ENCODE measurements at regions not wholly inside any gene's neighbourhood (a gene's known extent, or its start where the extent isn't known, plus 50 kb on each side); places are given as distances from the start of the nearest gene placed in this dataset.
"Not testable (repeated sequence)": the region's sequence is repeated elsewhere in the genome, so short reads cannot be mapped to it uniquely, and the experiment has no call there.

DNA sequence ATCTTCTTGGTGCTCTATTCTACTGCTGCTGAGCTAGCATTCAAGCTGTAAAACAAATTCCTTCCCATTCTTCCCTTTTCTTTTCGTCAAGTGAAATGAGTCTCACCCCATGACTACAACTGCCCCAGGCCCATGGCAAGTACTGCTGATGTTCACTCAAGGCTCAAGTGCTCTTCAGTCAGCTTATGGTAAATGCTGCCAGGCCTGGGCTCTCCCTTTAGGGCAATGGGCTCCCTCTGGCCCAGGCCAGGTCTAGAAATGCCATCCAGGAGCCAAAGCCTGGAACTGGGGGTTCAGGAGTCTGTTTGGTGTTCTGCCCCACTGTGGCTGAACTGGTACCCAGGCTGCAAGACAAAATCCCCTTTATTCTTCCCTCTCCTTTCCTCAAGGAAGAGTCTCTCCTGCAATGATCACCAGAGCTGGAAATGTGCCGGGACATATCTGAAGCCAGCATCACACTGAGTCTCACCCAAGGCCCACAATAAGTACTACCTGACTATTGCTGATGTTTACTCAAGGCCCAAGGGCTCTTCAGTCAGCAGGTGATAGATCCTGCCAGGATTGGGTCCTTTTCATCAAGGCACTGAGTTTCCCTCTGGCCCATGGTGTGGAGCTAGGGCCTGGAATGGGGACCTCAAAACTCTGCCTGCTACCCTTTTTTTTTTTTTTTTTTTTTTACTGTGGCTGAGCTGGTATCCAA is 205.0 kb upstream of the STAC start:
- H3K27me3 ChIP-seq = no peaks in the 10 kb centered on the region
- TF ChIP-seq POLR2A (IDR thresholded peaks at IDR 0.05) = no peak
- TF ChIP-seq, protein P1, sequence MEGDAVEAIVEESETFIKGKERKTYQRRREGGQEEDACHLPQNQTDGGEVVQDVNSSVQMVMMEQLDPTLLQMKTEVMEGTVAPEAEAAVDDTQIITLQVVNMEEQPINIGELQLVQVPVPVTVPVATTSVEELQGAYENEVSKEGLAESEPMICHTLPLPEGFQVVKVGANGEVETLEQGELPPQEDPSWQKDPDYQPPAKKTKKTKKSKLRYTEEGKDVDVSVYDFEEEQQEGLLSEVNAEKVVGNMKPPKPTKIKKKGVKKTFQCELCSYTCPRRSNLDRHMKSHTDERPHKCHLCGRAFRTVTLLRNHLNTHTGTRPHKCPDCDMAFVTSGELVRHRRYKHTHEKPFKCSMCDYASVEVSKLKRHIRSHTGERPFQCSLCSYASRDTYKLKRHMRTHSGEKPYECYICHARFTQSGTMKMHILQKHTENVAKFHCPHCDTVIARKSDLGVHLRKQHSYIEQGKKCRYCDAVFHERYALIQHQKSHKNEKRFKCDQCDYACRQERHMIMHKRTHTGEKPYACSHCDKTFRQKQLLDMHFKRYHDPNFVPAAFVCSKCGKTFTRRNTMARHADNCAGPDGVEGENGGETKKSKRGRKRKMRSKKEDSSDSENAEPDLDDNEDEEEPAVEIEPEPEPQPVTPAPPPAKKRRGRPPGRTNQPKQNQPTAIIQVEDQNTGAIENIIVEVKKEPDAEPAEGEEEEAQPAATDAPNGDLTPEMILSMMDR (IDR thresholded peaks at IDR 0.05) = no peak
- no peaks in the 10 kb centered on the region for H3K9me3 ChIP-seq
- no peak overlapping the region for H3K27ac ChIP-seq
- H3K36me3 ChIP-seq = no peaks in the 10 kb centered on the region
- H3K4me3 ChIP-seq (replicated peaks in 1 of 3) = no peak overlapping the region
- no peak for DNase-seq
- WGBS, 2 donors = 68 to 76% methylated on average over 2 of the region's 2 CpGs
- intact Hi-C loops (cut with DNase I) = no loop called here
- no peaks in the 10 kb centered on the region for H3K4me1 ChIP-seq

- TF ChIP-seq POLR2A (IDR thresholded peaks at IDR 0.05) = no peak
- TF ChIP-seq, protein P1 (IDR thresholded peaks at IDR 0.05) = no peak
- DNase-seq = no peak
- Histone ChIP-seq H3K9me3 (no peaks in the 10 kb centered on the region), H3K27me3 (no peaks in the 10 kb centered on the region), H3K4me1 (no peaks in the 10 kb centered on the region), H3K4me3 (replicated peaks in 1 of 3) (no peak overlapping the region), H3K27ac (no peak overlapping the region), H3K36me3 (no peaks in the 10 kb centered on the region)
- intact Hi-C loops (cut with DNase I) = no loop called here
- 52 to 74% methylated on average over 2 of the region's 2 CpGs for WGBS, 2 donors
These were observed 204.3 kb upstream of the STAC start for GRCh38 chr3:36175916-36176461.

DNA sequence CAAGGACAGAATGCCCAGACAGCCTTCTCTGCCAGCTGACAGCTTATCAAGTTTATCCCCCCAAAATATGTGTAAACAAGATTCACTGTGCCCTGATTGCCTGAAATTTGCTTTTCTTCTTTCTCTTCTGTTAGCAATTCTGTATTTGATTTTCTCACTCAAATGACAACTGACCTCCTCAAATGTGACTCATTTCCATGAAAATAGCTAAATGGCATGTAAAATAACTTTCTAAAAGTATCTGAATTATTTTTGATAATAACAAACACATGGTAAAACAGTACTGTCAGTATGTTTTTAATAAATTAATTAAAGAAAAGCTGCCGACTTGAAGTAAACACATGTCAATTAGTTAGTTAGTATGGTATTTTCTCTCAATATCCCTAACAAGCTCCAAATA is 202.3 kb upstream of the STAC start:
- TF ChIP-seq, protein P1 (IDR thresholded peaks at IDR 0.05) = no peak
- TF ChIP-seq POLR2A (IDR thresholded peaks at IDR 0.05) = no peak
- no peaks in the 10 kb centered on the region for H3K27me3 ChIP-seq
- H3K36me3 ChIP-seq = no peaks in the 10 kb centered on the region
- DNase-seq = no peak
- WGBS, 2 donors = 79 to 81% methylated on average over 1 of the region's 1 CpG
- H3K27ac ChIP-seq = no peak overlapping the region
- no peak overlapping the region for H3K4me3 ChIP-seq (replicated peaks in 1 of 3)
- no peaks in the 10 kb centered on the region for H3K9me3 ChIP-seq
- H3K4me1 ChIP-seq = no peaks in the 10 kb centered on the region
- intact Hi-C loops (cut with DNase I) = no loop called here

- Histone ChIP-seq H3K27ac (no peak overlapping the region), H3K36me3 (no peaks in the 10 kb centered on the region), H3K4me1 (no peaks in the 10 kb centered on the region), H3K27me3 (no peaks in the 10 kb centered on the region), H3K4me3 (replicated peaks in 1 of 3) (no peak overlapping the region), H3K9me3 (no peaks in the 10 kb centered on the region)
- intact Hi-C loops (cut with DNase I) = no loop called here
- no peak for DNase-seq
- TF ChIP-seq, protein P1 (IDR thresholded peaks at IDR 0.05) = no peak
- no peak for TF ChIP-seq POLR2A (IDR thresholded peaks at IDR 0.05)
- WGBS, 2 donors = 71 to 94% methylated on average over 2 of the region's 2 CpGs
These were observed 198.3 kb upstream of the STAC start for GRCh38 chr3:36182024-36182423.

DNA sequence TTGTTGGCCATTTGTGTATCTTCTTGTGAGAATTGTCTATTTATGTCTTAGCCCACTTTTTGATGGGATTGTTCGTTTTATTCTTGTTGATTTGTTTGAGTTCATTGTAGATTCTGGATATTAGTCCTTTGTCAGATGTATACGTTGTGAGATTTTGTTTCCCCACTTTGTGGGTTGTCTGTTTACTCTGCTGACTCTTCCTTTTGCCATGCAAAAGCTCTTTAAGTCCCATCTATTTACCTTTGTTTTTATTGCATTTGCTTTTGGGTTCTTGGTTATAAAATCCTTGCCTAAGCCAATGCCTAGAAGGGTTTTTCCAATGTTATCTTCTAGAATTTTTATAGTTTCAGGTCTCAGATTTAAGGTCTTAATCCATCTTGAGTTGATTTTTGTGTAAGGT is 193.1 kb upstream of the STAC start:
- WGBS, 2 donors = 58 to 74% methylated on average over 2 of the region's 2 CpGs
- H3K4me3 ChIP-seq (replicated peaks in 1 of 3); H3K27me3 ChIP-seq; H3K4me1 ChIP-seq; H3K9me3 ChIP-seq; intact Hi-C loops (cut with DNase I); H3K36me3 ChIP-seq; H3K27ac ChIP-seq; DNase-seq: not testable (repeated sequence)
